SK-N-SH (cell line): ENCODE measurements at regions not wholly inside any gene's neighbourhood (a gene's known extent, or its start where the extent isn't known, plus 50 kb on each side); places are given as distances from the start of the nearest gene placed in this dataset.
A peak's percentile ranks its signal among the peaks of the same experiment; 100 is the strongest.

Experiments used
- CTCF ChIA-PET: fragments of 300-600, 350-600 bp; formaldehyde crosslinking; extraction: SDS; loops from one replicate; lab custom pipeline; 2021; lab: Yijun Ruan, JAX
- POLR2A ChIA-PET: fragments of 350-600 bp; sonication (Branson Sonifier 250); formaldehyde crosslinking; extraction: SDS; loops from one replicate; lab custom pipeline; 2020; ENCODE audit warnings: antibody characterized with exemption, inconsistent platforms; lab: Yijun Ruan, JAX
- DNase-seq: peaks from one replicate; pipeline ENCODE4 v3.0.0; 2012
- H2AFZ ChIP-seq: fragments of 200-600 bp; sonication (generic); 2 replicates; pipeline ENCODE4 v1.8.1; 2016; ENCODE audit warnings: antibody characterized with exemption, mild to moderate bottlenecking, low read depth
- H3F3A ChIP-seq: fragments of 200-600 bp; sonication (generic); replicated peaks from 2 replicates; pipeline ENCODE3; 2016; ENCODE audit warnings: antibody characterized with exemption, mild to moderate bottlenecking; ENCODE audit not compliant: insufficient read depth
- H3K27ac ChIP-seq, 2 experiments: fragments of 200-500 bp in 1 of 2; fragments of 200-600 bp in 1 of 2; sonication (Bioruptor generic) in 1 of 2; sonication (generic), shearing (Covaris generic) in 1 of 2; 2 replicates each; pipeline versions ENCODE4 v1.5.1 to v1.6.1; 2014 to 2016; ENCODE audit warnings: low read depth in 2 of 2, inconsistent platforms in 1 of 2, low read length in 1 of 2, mild to moderate bottlenecking in 1 of 2, mixed read lengths in 1 of 2
- H3K27me3 ChIP-seq: fragments of 200-600 bp; sonication (generic), shearing (Covaris generic); 2 replicates; pipeline ENCODE4 v1.6.1; 2016; ENCODE audit warnings: mixed run types; ENCODE audit not compliant: insufficient read depth
- H3K36me3 ChIP-seq, 2 experiments: fragments of 200-500 bp in 1 of 2; fragments of 200-600 bp in 1 of 2; sonication (Bioruptor generic) in 1 of 2; sonication (generic) in 1 of 2; replicated peaks in 1 of 2; 2 replicates each; pipeline versions ENCODE3 to v1.5.1; 2014 to 2016; ENCODE audit warnings: low read length in 1 of 2, mild to moderate bottlenecking in 1 of 2; ENCODE audit not compliant: insufficient read depth in 2 of 2, control insufficient read depth in 1 of 2
- H3K4me1 ChIP-seq, 2 experiments: fragments of 200-500 bp in 1 of 2; fragments of 200-600 bp in 1 of 2; sonication (Bioruptor generic) in 1 of 2; sonication (generic), shearing (Covaris generic) in 1 of 2; 2 replicates each; pipeline versions ENCODE4 v1.5.1 to v1.6.1; 2014 to 2016; ENCODE audit warnings: low read depth in 1 of 2, low read length in 1 of 2, mixed run types in 1 of 2; ENCODE audit not compliant: insufficient read depth in 2 of 2, control insufficient read depth in 1 of 2
- H3K4me2 ChIP-seq: fragments of 200-600 bp; sonication (generic), shearing (Covaris generic); 2 replicates; pipeline ENCODE4 v1.6.1; 2017; ENCODE audit warnings: mixed run types
- H3K4me3 ChIP-seq, 2 experiments: fragments of 200-500 bp in 1 of 2; fragments of 200-600 bp in 1 of 2; sonication (Bioruptor generic) in 1 of 2; sonication (generic), shearing (Covaris generic) in 1 of 2; 2 replicates each; pipeline versions ENCODE4 v1.5.1 to v1.8.1; 2014 to 2016; ENCODE audit warnings: low read depth in 2 of 2, inconsistent platforms in 1 of 2, low read length in 1 of 2, mild to moderate bottlenecking in 1 of 2, mixed read lengths in 1 of 2, moderate library complexity in 1 of 2
- H3K79me2 ChIP-seq: fragments of 200-600 bp; sonication (generic); 2 replicates; pipeline ENCODE4 v1.8.1; 2017; ENCODE audit warnings: mild to moderate bottlenecking; ENCODE audit not compliant: insufficient read depth
- H3K9ac ChIP-seq: fragments of 200-600 bp; sonication (generic); 2 replicates; pipeline ENCODE4 v1.6.1; 2017; ENCODE audit warnings: mixed run types
- H3K9me2 ChIP-seq: fragments of 200-600 bp; sonication (generic); 2 replicates; pipeline ENCODE4 v1.6.1; 2017; ENCODE audit warnings: mixed run types
- H3K9me3 ChIP-seq: fragments of 200-600 bp; sonication (generic); 2 replicates; pipeline ENCODE4 v1.6.1; 2017; ENCODE audit warnings: mixed run types, mild to moderate bottlenecking, moderate library complexity
- H4K20me1 ChIP-seq: fragments of 200-600 bp; sonication (generic); 2 replicates; pipeline ENCODE4 v1.6.1; 2017; ENCODE audit warnings: mild to moderate bottlenecking, mixed run types; ENCODE audit not compliant: insufficient read depth
- CHD2 ChIP-seq: fragments of 150-350 bp; IDR thresholded peaks from 2 replicates; pipeline ENCODE4 v1.6.1; 2018; ENCODE audit warnings: low read length; ENCODE audit not compliant: partially characterized antibody
- ELF1 ChIP-seq: IDR thresholded peaks from 2 replicates; pipeline ENCODE4 v1.4.0; 2012
- EP300 ChIP-seq, 2 experiments: IDR thresholded peaks; 2 replicates each; pipeline versions ENCODE4 v1.4.0 to v1.6.1; 2012; ENCODE audit warnings: borderline replicate concordance in 1 of 2, low read depth in 1 of 2, low read length in 1 of 2
- EZH2phosphoT487 ChIP-seq: fragments of 200-600 bp; sonication (generic); IDR thresholded peaks from 2 replicates; pipeline ENCODE4 v1.6.1; 2017; ENCODE audit warnings: low read depth, mixed run types, mild to moderate bottlenecking, antibody characterized with exemption, moderate library complexity, borderline replicate concordance
- FOSL2 ChIP-seq: IDR thresholded peaks from 2 replicates; pipeline ENCODE4 v1.4.0; 2012; ENCODE audit warnings: low read depth, mild to moderate bottlenecking, moderate library complexity, borderline replicate concordance
- FOXM1 ChIP-seq: IDR thresholded peaks from 2 replicates; pipeline ENCODE4 v1.4.0; 2012; ENCODE audit warnings: low read depth, mild to moderate bottlenecking
- GABPA ChIP-seq: IDR thresholded peaks from 2 replicates; pipeline ENCODE4 v1.4.0; 2012; ENCODE audit warnings: low read depth, mild to moderate bottlenecking
- JUND ChIP-seq: IDR thresholded peaks from 2 replicates; pipeline ENCODE4 v1.4.0; 2012
- MEF2A ChIP-seq: IDR thresholded peaks from 2 replicates; pipeline ENCODE4 v1.4.0; 2012; ENCODE audit warnings: low read depth, borderline replicate concordance
- MXI1 ChIP-seq: IDR thresholded peaks from 2 replicates; pipeline ENCODE4 v1.6.1; 2012; ENCODE audit warnings: mild to moderate bottlenecking, low read depth, low read length, improper control_type of control experiment
- POLR2AphosphoS5 ChIP-seq: IDR thresholded peaks from 2 replicates; pipeline ENCODE4 v1.6.1; 2012; ENCODE audit warnings: low read depth, low read length
- RAD21 ChIP-seq: IDR thresholded peaks from 2 replicates; pipeline ENCODE4 v1.6.1; 2012; ENCODE audit warnings: mild to moderate bottlenecking, low read length
- RCOR1 ChIP-seq: fragments of 150-350 bp; IDR thresholded peaks from 2 replicates; pipeline ENCODE4 v1.6.1; 2017; ENCODE audit warnings: antibody characterized with exemption, low read length
- SIN3A ChIP-seq: IDR thresholded peaks from 2 replicates; pipeline ENCODE4 v1.6.1; 2012; ENCODE audit warnings: low read depth, mild to moderate bottlenecking, low read length, moderate library complexity, borderline replicate concordance
- SMC3 ChIP-seq: IDR thresholded peaks from 2 replicates; pipeline ENCODE4 v1.6.1; 2012; ENCODE audit warnings: low read depth, low read length, improper control_type of control experiment
- TCF12 ChIP-seq: IDR thresholded peaks from 2 replicates; pipeline ENCODE4 v1.4.0; 2012
- TEAD4 ChIP-seq: IDR thresholded peaks from 2 replicates; pipeline ENCODE4 v1.4.0; 2012; ENCODE audit warnings: mild to moderate bottlenecking, borderline replicate concordance; ENCODE audit not compliant: insufficient read depth
- WGBS: methylation state at CpG from one replicate; pipeline ENCODE4 v1.1.6; 2017; ENCODE audit warnings: low lambda C conversion rate; 5-methylcytosine and 5-hydroxymethylcytosine counted together
- TF ChIP-seq, protein P1 (sequence below): IDR thresholded peaks from 2 replicates; pipeline ENCODE4 v1.6.1; 2012; ENCODE audit warnings: mild to moderate bottlenecking, low read depth, low read length, moderate library complexity
- TF ChIP-seq, protein P2 (sequence below): fragments of 200-600 bp; sonication (generic); IDR thresholded peaks from 2 replicates; pipeline ENCODE4 v1.6.1; 2017; ENCODE audit warnings: antibody characterized with exemption, mild to moderate bottlenecking, moderate library complexity
- TF ChIP-seq, protein P3 (sequence below): IDR thresholded peaks from 2 replicates; pipeline ENCODE4 v1.4.0; 2012; ENCODE audit warnings: low read depth, borderline replicate concordance
- TF ChIP-seq, protein P4 (sequence below): IDR thresholded peaks from 2 replicates; pipeline ENCODE4 v1.4.0; 2012; ENCODE audit warnings: low read depth, borderline replicate concordance
- TF ChIP-seq, protein P5 (sequence below): fragments of 150-350 bp; IDR thresholded peaks from 2 replicates; pipeline ENCODE4 v1.6.1; 2016; ENCODE audit warnings: mild to moderate bottlenecking, low read depth, low read length
- TF ChIP-seq, protein P6 (sequence below): IDR thresholded peaks from 2 replicates; pipeline ENCODE4 v1.4.0; 2012; ENCODE audit warnings: low read depth
- TF ChIP-seq, protein P7 (sequence below): IDR thresholded peaks from 2 replicates; pipeline ENCODE4; 2012

DNA sequence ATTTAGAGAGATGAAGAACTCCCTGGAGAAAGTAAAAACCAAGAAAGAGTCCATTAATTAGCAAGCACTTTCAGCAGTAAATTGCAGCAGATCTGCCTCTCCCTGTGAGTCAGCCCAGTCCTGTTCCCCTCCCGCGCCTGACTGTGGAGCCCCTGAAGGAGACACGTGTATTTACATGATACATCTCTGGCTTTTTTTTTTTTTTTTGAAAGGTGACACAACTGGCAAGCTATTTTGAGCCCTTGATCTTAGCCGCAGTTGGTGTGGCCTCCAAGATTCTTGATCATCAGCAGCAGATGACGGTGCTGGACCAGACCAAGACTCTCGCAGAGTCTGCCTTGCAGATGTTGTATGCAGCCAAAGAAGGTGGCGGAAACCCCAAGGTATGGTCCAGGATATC, 271.8 kb upstream of the TPM1 start:
- POLR2A ChIA-PET: no interaction called here
- Histone ChIP-seq H2AFZ (no peak overlapping the region), H3K27ac (peak overlapping the region; percentile 69 to 88; a peak in 3 of 4 replicates), H3K4me1 (peaks cover 14 to 37% of the 10 kb centered on the region in 2 experiments), H3F3A (peaks cover 43% of the 10 kb centered on the region), H3K36me3 (peaks cover 45% of the 10 kb centered on the region in 2 experiments), H3K27me3 (no peaks in the 10 kb centered on the region), H3K9me2 (no peaks in the 10 kb centered on the region), H3K4me3 (no peak overlapping the region), H3K9me3 (no peaks in the 10 kb centered on the region), H3K79me2 (no peaks in the 10 kb centered on the region), H4K20me1 (no peaks in the 10 kb centered on the region), H3K4me2 (peak overlapping the region; percentile 57), H3K9ac (peak overlapping the region; percentile 59; the same call in 1 of the 2 replicates)
- 31% methylated on average over 7 of the region's 7 CpGs for WGBS
- CTCF ChIA-PET: interaction anchor here (1.1 to 2.9 kb wide), 2 partner anchors 29 to 323 kb away, joined by 4 to 10 read pairs; no protein-coding TSS in a partner anchor
- no peak for DNase-seq
- TF ChIP-seq, protein P1, sequence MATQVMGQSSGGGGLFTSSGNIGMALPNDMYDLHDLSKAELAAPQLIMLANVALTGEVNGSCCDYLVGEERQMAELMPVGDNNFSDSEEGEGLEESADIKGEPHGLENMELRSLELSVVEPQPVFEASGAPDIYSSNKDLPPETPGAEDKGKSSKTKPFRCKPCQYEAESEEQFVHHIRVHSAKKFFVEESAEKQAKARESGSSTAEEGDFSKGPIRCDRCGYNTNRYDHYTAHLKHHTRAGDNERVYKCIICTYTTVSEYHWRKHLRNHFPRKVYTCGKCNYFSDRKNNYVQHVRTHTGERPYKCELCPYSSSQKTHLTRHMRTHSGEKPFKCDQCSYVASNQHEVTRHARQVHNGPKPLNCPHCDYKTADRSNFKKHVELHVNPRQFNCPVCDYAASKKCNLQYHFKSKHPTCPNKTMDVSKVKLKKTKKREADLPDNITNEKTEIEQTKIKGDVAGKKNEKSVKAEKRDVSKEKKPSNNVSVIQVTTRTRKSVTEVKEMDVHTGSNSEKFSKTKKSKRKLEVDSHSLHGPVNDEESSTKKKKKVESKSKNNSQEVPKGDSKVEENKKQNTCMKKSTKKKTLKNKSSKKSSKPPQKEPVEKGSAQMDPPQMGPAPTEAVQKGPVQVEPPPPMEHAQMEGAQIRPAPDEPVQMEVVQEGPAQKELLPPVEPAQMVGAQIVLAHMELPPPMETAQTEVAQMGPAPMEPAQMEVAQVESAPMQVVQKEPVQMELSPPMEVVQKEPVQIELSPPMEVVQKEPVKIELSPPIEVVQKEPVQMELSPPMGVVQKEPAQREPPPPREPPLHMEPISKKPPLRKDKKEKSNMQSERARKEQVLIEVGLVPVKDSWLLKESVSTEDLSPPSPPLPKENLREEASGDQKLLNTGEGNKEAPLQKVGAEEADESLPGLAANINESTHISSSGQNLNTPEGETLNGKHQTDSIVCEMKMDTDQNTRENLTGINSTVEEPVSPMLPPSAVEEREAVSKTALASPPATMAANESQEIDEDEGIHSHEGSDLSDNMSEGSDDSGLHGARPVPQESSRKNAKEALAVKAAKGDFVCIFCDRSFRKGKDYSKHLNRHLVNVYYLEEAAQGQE: no peak
- TF ChIP-seq JUND (peak; percentile 85), ELF1 (no peak), MXI1 (no peak), GABPA (no peak), CHD2 (no peak), FOSL2 (peak; percentile 87), POLR2AphosphoS5 (peak; percentile 27; the same call in 1 of the 2 replicates), MEF2A (peak; percentile 82), EP300 (IDR thresholded peaks at IDR 0.05; ENCODE audit: borderline replicate concordance in 1 of 2, low read depth in 1 of 2, low read length in 1 of 2) (peak in 1 of 2 experiments; percentile 83; a peak in 1 of 4 replicates), TEAD4 (peak; percentile 83), FOXM1 (no peak), TCF12 (peak; percentile 93), RAD21 (no peak), SIN3A (0 out of 2 replicates have a peak, but pooled peaks have one; percentile 31), EZH2phosphoT487 (no peak), RCOR1 (no peak), SMC3 (no peak)
- TF ChIP-seq, protein P2, sequence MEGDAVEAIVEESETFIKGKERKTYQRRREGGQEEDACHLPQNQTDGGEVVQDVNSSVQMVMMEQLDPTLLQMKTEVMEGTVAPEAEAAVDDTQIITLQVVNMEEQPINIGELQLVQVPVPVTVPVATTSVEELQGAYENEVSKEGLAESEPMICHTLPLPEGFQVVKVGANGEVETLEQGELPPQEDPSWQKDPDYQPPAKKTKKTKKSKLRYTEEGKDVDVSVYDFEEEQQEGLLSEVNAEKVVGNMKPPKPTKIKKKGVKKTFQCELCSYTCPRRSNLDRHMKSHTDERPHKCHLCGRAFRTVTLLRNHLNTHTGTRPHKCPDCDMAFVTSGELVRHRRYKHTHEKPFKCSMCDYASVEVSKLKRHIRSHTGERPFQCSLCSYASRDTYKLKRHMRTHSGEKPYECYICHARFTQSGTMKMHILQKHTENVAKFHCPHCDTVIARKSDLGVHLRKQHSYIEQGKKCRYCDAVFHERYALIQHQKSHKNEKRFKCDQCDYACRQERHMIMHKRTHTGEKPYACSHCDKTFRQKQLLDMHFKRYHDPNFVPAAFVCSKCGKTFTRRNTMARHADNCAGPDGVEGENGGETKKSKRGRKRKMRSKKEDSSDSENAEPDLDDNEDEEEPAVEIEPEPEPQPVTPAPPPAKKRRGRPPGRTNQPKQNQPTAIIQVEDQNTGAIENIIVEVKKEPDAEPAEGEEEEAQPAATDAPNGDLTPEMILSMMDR: no peak
- TF ChIP-seq, protein P3, sequence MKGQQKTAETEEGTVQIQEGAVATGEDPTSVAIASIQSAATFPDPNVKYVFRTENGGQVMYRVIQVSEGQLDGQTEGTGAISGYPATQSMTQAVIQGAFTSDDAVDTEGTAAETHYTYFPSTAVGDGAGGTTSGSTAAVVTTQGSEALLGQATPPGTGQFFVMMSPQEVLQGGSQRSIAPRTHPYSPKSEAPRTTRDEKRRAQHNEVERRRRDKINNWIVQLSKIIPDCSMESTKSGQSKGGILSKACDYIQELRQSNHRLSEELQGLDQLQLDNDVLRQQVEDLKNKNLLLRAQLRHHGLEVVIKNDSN: no peak
- TF ChIP-seq, protein P4, sequence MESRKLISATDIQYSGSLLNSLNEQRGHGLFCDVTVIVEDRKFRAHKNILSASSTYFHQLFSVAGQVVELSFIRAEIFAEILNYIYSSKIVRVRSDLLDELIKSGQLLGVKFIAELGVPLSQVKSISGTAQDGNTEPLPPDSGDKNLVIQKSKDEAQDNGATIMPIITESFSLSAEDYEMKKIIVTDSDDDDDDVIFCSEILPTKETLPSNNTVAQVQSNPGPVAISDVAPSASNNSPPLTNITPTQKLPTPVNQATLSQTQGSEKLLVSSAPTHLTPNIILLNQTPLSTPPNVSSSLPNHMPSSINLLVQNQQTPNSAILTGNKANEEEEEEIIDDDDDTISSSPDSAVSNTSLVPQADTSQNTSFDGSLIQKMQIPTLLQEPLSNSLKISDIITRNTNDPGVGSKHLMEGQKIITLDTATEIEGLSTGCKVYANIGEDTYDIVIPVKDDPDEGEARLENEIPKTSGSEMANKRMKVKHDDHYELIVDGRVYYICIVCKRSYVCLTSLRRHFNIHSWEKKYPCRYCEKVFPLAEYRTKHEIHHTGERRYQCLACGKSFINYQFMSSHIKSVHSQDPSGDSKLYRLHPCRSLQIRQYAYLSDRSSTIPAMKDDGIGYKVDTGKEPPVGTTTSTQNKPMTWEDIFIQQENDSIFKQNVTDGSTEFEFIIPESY: peak; percentile 42; the same call in 1 of the 2 replicates
- TF ChIP-seq, protein P5, sequence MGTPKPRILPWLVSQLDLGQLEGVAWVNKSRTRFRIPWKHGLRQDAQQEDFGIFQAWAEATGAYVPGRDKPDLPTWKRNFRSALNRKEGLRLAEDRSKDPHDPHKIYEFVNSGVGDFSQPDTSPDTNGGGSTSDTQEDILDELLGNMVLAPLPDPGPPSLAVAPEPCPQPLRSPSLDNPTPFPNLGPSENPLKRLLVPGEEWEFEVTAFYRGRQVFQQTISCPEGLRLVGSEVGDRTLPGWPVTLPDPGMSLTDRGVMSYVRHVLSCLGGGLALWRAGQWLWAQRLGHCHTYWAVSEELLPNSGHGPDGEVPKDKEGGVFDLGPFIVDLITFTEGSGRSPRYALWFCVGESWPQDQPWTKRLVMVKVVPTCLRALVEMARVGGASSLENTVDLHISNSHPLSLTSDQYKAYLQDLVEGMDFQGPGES: no peak
- TF ChIP-seq, protein P6, sequence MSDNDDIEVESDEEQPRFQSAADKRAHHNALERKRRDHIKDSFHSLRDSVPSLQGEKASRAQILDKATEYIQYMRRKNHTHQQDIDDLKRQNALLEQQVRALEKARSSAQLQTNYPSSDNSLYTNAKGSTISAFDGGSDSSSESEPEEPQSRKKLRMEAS: peak; percentile 84
- TF ChIP-seq, protein P7, sequence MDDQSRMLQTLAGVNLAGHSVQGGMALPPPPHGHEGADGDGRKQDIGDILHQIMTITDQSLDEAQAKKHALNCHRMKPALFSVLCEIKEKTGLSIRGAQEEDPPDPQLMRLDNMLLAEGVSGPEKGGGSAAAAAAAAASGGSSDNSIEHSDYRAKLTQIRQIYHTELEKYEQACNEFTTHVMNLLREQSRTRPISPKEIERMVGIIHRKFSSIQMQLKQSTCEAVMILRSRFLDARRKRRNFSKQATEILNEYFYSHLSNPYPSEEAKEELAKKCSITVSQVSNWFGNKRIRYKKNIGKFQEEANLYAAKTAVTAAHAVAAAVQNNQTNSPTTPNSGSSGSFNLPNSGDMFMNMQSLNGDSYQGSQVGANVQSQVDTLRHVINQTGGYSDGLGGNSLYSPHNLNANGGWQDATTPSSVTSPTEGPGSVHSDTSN: peak; percentile 74
